PC-3 (cell line): ENCODE measurements at regions not wholly inside any gene's neighbourhood (a gene's known extent, or its start where the extent isn't known, plus 50 kb on each side); places are given as distances from the start of the nearest gene placed in this dataset.

Experiments
- CTCF ChIP-seq: fragments of 300-600 bp; sonication (generic); conservative IDR thresholded peaks from 2 replicates; pipeline ENCODE4 v1.5.1; 2017; ENCODE audit warnings: antibody characterized with exemption, low read depth, mild to moderate bottlenecking, low read length
- EZH2phosphoT487 ChIP-seq: fragments of 300-600 bp; sonication (generic); IDR thresholded peaks from 2 replicates; pipeline ENCODE4 v1.6.1; 2018; ENCODE audit warnings: mild to moderate bottlenecking, antibody characterized with exemption, low read length, borderline replicate concordance

- TF ChIP-seq CTCF (no peak), EZH2phosphoT487 (no peak)
Observed at GRCh38 chr5:4294878-4295277, 699.2 kb downstream of the IRX1 start.
